DMS 273 treated with DMSO at 0.1 percent for 48 hours (cell line): ENCODE measurements at regions not wholly inside any gene's neighbourhood (a gene's known extent, or its start where the extent isn't known, plus 50 kb on each side); places are given as distances from the start of the nearest gene placed in this dataset.
"Not testable (repeated sequence)": the region's sequence is repeated elsewhere in the genome, so short reads cannot be mapped to it uniquely, and the experiment has no call there.

Source experiments
- DNase-seq: peaks from one replicate; lab custom pipeline; 2025; lab: John Stamatoyannopoulos, UW

GRCh38 chr1:232131715-232132391, 498.1 kb downstream of the SIPA1L2 start:
- no peak for DNase-seq

- DNase-seq = no peak
Measured at GRCh38 chr1:232130815-232131480, 499.0 kb downstream of the SIPA1L2 start.

DNA sequence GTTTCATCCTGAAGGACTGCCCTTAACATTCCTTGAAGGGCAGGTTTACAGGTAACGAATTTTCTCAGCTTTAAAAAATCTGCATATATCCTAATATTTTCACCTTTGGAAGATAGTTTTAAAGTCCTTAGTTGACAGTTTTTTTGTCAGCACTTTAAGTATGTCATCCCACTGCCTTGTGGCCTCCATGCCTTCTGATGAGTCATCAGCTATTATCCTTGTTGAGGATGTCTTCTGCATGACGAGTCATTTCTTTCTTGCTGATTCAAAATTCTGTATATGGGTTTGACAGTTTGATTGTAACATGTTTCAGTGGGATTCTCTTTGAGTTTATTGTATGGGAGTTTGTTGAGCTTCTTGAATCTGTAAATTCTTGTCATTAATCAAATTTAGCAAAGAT, 500.6 kb downstream of the DISC1 start:
- DNase-seq = no peak

DNA sequence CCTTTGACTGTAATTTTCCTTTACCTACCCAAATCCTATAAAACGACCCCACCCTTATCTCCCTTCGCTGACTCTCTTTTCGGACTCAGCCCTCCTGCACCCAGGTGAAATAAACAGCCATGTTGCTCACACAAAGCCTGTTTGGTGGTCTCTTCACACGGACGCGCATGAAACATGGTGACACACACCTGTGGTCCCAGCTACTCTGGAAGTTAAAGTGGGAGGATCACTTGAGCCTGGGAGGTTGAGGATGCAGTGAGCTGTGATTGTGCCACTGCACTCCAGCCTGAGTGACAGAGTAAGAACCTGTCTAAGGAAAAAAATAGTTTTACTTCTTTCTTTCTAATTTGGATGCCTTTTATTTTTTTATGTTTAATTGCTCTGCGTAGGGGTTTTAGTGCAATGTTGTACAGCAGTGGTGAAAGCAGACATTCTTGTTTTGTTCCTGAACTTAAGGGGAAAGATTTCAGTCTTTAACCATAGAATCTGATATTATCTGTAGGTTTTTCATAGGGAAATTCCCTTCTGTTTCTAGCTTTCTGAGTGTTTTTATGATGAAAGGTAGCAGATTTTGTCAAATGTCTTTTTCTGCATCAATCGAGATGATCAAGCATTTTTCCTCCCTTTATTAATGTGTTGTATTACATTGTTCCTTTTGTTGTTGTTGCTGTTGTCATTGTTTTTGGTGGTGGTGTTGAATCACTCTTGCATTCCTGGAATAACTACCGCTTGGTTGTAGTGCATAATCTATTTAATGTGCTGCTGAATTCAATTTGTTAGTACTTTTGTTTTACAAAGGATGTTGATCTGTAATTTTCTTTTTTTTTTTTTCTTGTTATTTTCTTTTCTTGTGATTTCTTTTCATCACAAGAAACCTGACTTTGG, 497.4 kb downstream of the DISC1 start:
- DNase-seq = no peak

DNA sequence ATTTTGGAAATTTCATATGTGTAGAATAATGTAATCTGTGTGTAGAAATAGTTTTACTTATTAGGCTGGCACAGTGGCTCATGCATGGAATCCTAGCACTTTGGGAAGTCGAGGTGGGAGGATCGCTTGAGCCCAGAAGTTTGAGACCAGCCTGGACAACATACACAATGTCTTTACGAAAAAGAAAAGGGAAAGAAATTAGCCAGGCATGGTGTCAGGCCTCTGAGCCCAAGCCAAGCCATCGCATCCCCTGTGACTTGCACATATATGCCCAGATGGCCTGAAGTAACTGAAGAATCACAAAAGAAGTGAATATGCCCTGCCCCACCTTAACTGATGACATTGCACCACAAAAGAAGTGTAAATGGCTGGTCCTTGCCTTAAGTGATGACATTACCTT, 491.3 kb downstream of the DISC1 start:
- DNase-seq = not testable (repeated sequence)

DNA sequence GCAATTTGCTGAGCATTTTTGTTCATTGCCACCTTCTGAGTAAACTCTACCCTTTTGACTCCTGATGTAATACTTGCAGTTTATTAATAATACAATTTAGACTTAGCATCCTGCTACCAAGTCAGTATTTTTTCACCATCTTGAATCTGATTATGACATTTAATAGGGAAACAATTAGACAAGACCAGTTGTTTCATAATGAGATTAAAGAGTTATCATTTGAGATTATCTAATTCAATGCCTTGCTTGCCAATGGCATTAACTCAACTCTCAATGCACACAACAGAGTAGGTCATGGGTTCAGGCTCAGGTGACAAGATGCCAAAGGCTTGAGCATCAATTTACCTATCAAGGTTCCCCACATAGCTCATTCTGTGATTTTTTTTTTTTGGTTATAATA, 488.4 kb downstream of the DISC1 start:
- no peak for DNase-seq

DNA sequence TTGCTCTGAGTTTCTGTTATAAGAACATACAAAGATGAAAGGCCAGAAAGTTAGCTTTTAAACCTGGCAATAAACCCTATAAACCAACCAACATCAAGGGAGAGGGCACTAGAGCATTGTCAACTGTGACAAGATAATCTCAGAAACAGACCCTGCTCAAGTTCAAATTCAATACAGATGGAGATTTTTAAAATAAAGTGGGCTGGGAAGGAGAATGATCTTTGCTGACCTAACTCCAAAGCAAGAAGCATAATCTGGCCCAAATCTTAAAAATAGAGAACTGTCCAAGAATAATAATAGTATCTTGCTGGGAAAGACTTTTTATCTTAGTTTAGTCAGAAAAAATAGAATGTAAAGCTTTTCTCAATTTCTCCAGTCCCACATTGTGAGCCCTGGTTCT, 485.5 kb downstream of the DISC1 start:
- DNase-seq = no peak

- no peak for DNase-seq
Measured at GRCh38 chr1:232111611-232112010, 485.0 kb downstream of the DISC1 start.

DNA sequence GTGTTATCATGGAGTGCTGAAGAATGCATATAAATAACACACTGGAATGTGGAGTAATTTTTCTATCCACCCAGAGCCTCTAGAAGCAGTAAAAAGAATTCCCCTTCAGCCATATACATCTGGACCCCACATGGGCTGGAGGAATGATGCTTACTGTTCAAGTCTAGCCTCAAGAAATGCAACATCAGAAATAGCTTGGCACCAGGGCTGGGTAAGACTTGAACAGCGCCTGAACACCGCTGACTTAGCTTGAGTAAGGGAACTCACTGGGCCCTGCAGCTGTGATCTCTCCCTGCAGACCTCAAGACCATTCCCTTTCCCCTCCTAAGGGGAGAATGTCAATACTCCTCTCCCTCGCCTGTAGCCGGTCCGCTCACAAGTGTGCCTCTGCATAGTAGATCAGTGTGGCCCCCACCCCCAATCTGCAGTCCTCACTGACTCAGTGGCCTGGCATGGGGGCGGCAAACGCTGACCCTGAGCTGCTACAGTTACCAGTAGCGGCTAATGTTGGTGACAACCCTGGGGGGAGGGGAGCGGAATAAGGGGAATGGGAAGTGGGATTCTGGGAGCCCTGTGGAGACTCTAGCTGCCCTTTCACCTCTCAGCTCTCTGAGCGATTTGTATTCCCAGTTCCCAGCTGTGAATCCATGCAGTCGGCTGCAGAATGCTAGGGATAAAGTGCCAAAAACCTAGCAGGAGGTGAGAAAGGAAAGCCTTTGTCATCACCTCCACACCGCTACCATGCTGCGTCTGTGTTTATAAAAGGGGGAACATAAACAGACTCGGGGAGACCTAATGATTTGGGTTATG, 483.9 kb downstream of the DISC1 start:
- DNase-seq = no peak

- no peak for DNase-seq
Measured at GRCh38 chr1:232109391-232109790, 482.8 kb downstream of the DISC1 start.

GRCh38 chr1:232108598-232108997, 482.0 kb downstream of the DISC1 start:
- DNase-seq = no peak

DNA sequence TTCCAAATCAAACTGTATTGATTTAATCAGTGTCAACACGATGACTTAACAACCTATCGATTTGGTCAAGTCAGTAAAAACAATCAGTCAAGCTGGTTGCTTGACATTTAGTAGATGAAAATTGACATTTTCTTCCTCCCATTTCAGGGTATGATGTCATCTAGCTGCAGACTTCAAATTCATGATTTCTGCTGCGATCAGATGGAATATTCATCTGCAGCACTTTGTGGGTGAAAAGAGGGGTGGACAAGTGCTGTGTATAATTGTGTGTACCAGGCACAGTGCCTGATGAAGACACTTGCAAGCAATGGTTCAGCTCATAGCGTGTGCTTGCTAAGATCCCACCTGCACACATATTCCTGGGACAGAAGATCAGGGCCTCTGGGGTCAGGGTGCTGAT, 479.8 kb downstream of the DISC1 start:
- no peak for DNase-seq

DNA sequence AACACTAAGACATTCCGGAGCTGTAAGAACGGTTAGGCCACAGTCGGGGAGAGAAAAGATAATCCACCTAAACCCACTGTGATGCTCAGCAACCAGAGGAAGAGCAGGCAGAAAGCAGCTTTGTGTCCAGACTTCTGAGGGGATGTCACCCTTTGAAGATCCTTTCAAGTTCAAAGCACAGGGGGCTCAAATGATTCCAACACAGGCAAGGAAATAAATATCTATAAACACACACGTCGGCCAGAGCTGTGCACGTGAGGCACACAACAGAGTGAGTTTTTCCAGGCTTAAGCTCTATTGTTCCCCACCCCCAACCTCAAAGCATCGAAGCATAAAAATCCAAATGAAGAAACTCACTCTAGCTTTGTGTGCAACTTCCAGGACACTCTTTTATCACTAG, 479.0 kb downstream of the DISC1 start:
- no peak for DNase-seq

DNA sequence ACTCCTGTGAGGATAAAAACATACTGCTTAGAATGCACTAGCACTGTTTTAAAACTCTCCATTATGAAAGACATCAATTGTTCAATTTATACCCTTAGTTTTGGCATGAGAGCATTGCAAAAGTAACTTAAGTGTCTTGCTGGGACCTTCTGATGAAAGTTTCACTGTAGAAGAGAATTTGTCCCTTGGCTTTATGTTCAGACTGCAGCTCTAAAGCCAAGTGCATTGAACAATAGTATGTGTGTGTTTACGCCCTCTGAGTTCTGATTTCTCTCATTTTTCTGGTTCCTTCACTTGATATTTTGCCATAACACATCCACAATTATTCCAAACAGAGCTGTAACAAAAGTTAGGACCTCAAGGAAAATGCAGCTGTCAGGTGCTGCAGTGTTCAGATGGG, 474.6 kb downstream of the DISC1 start:
- no peak for DNase-seq

- no peak for DNase-seq
Measured at GRCh38 chr1:232096751-232097150, 470.2 kb downstream of the DISC1 start.
